ENCODE measurements at regions not wholly inside any gene's neighbourhood (a gene's known extent, or its start where the extent isn't known, plus 50 kb on each side); places are given as distances from the start of the nearest gene placed in this dataset.

- DNase-seq, result no peak
Observed at GRCh38 chr18:24530630-24531111, 70.2 kb downstream of the HRH4 start.

- DNase-seq, result no peak
Observed at GRCh38 chr18:24534271-24534670, 73.8 kb downstream of the HRH4 start.

- no peak for DNase-seq
Observed at GRCh38 chr18:24534737-24535136, 74.3 kb downstream of the HRH4 start.

GRCh38 chr18:24535527-24536295 is 75.3 kb downstream of the HRH4 start:
- no peak for DNase-seq

GRCh38 chr18:24536326-24536725 is 75.9 kb downstream of the HRH4 start:
- DNase-seq, result no peak

- no peak for DNase-seq
Observed at GRCh38 chr18:24536834-24537233, 76.4 kb downstream of the HRH4 start.

- DNase-seq, result no peak
Observed at GRCh38 chr18:24538414-24539264, 78.2 kb downstream of the HRH4 start.

GRCh38 chr18:24539866-24540617 is 79.6 kb downstream of the HRH4 start:
- no peak for DNase-seq

- no peak for DNase-seq
Observed at GRCh38 chr18:24540896-24541295, 80.5 kb downstream of the HRH4 start.

GRCh38 chr18:24543086-24543794 is 82.8 kb downstream of the HRH4 start:
- DNase-seq, result no peak

GRCh38 chr18:24543795-24544498 is 83.5 kb downstream of the HRH4 start:
- no peak for DNase-seq

- DNase-seq, result no peak
Observed at GRCh38 chr18:24544949-24545348, 84.5 kb downstream of the HRH4 start.

GRCh38 chr18:24545651-24546050 is 85.2 kb downstream of the HRH4 start:
- DNase-seq, result no peak

GRCh38 chr18:24546307-24546706 is 85.9 kb downstream of the HRH4 start:
- DNase-seq, result no peak

GRCh38 chr18:24548583-24548982 is 88.1 kb downstream of the HRH4 start:
- no peak for DNase-seq

- no peak for DNase-seq
Observed at GRCh38 chr18:24552218-24552617, 91.8 kb downstream of the HRH4 start.

GRCh38 chr18:24553571-24554285 is 93.3 kb downstream of the HRH4 start:
- no peak for DNase-seq

GRCh38 chr18:24558403-24558802 is 98.0 kb downstream of the HRH4 start:
- no peak for DNase-seq

GRCh38 chr18:24559526-24559925 is 99.1 kb downstream of the HRH4 start:
- no peak for DNase-seq

GRCh38 chr18:24560511-24560981 is 100.1 kb downstream of the HRH4 start:
- DNase-seq, result no peak

GRCh38 chr18:24561369-24561965 is 101.0 kb downstream of the HRH4 start:
- DNase-seq, result no peak

All from GF-D8 (cell line).